ENCODE measurements at regions not wholly inside any gene's neighbourhood (a gene's known extent, or its start where the extent isn't known, plus 50 kb on each side); places are given as distances from the start of the nearest gene placed in this dataset.
"Not testable (repeated sequence)": the region's sequence is repeated elsewhere in the genome, so short reads cannot be mapped to it uniquely, and the experiment has no call there.

GRCh38 chr14:43896044-43896443, 611.0 kb downstream of the FSCB start:
- FAIRE-seq (no peak), DNase-seq (ENCODE audit: insufficient read length, low spot score) (no peak)

- DNase-seq (ENCODE audit: insufficient read length, low spot score) (peak; percentile 1), FAIRE-seq (no peak)
Measured at GRCh38 chr14:43894534-43894933, 612.5 kb downstream of the FSCB start.

GRCh38 chr14:43887523-43887922, 619.6 kb downstream of the FSCB start:
- DNase-seq (ENCODE audit: insufficient read length, low spot score) (no peak), FAIRE-seq (no peak)

- DNase-seq (ENCODE audit: insufficient read length, low spot score), result no peak
- FAIRE-seq, result no peak
Measured at GRCh38 chr14:43877351-43877960, 629.6 kb downstream of the FSCB start.

- FAIRE-seq (no peak), DNase-seq (ENCODE audit: insufficient read length, low spot score) (no peak)
Measured at GRCh38 chr14:43872752-43873655, 634.1 kb downstream of the FSCB start.

- no peak for FAIRE-seq
- no peak for DNase-seq (ENCODE audit: insufficient read length, low spot score)
Measured at GRCh38 chr14:43872222-43872621, 634.9 kb downstream of the FSCB start.

- no peak for FAIRE-seq
- DNase-seq (ENCODE audit: insufficient read length, low spot score), result no peak
Measured at GRCh38 chr14:43858981-43859380, 648.1 kb downstream of the FSCB start.

- no peak for FAIRE-seq
- no peak for DNase-seq (ENCODE audit: insufficient read length, low spot score)
Measured at GRCh38 chr14:43855556-43855955, 651.5 kb downstream of the FSCB start.

GRCh38 chr14:43853541-43853940, 653.5 kb downstream of the FSCB start:
- no peak for DNase-seq (ENCODE audit: insufficient read length, low spot score)
- FAIRE-seq, result no peak

- FAIRE-seq (no peak), DNase-seq (ENCODE audit: insufficient read length, low spot score) (no peak)
Measured at GRCh38 chr14:43803076-43803689, 703.9 kb downstream of the FSCB start.

GRCh38 chr14:43795600-43796228, 711.4 kb downstream of the FSCB start:
- no peak for DNase-seq (ENCODE audit: insufficient read length, low spot score)
- no peak for FAIRE-seq

GRCh38 chr14:43793579-43793978, 713.5 kb downstream of the FSCB start:
- FAIRE-seq (no peak), DNase-seq (ENCODE audit: insufficient read length, low spot score) (no peak)

- FAIRE-seq (no peak), DNase-seq (ENCODE audit: insufficient read length, low spot score) (no peak)
Measured at GRCh38 chr14:43792980-43793379, 714.1 kb downstream of the FSCB start.

GRCh38 chr14:43790681-43791080, 716.4 kb downstream of the FSCB start:
- FAIRE-seq (no peak), DNase-seq (ENCODE audit: insufficient read length, low spot score) (no peak)

- FAIRE-seq (no peak), DNase-seq (ENCODE audit: insufficient read length, low spot score) (no peak)
Measured at GRCh38 chr14:43789458-43789857, 717.6 kb downstream of the FSCB start.

GRCh38 chr14:43786066-43786762, 720.9 kb downstream of the FSCB start:
- FAIRE-seq (no peak), DNase-seq (ENCODE audit: insufficient read length, low spot score) (no peak)

GRCh38 chr14:43784432-43784831, 722.7 kb downstream of the FSCB start:
- not testable (repeated sequence) for FAIRE-seq; DNase-seq (ENCODE audit: insufficient read length, low spot score)

- FAIRE-seq (no peak), DNase-seq (ENCODE audit: insufficient read length, low spot score) (no peak)
Measured at GRCh38 chr14:43778937-43779639, 728.0 kb downstream of the FSCB start.

GRCh38 chr14:43778570-43778936, 728.5 kb downstream of the FSCB start:
- no peak for FAIRE-seq
- DNase-seq (ENCODE audit: insufficient read length, low spot score), result no peak

GRCh38 chr14:43765474-43765873, 741.6 kb downstream of the FSCB start:
- FAIRE-seq (no peak), DNase-seq (ENCODE audit: insufficient read length, low spot score) (no peak)

Measured in GM19239 (cell line).